ENCODE measurements at regions not wholly inside any gene's neighbourhood (a gene's known extent, or its start where the extent isn't known, plus 50 kb on each side); places are given as distances from the start of the nearest gene placed in this dataset.
"Not testable (repeated sequence)": the region's sequence is repeated elsewhere in the genome, so short reads cannot be mapped to it uniquely, and the experiment has no call there.

GRCh38 chr5:62218860-62219259, 87.1 kb upstream of the KIF2A start:
- not testable (repeated sequence) for DNase-seq (ENCODE audit: low read depth in 2 of 2)

- not testable (repeated sequence) for DNase-seq (ENCODE audit: low read depth in 2 of 2)
Observed at GRCh38 chr5:62221881-62222280, 84.1 kb upstream of the KIF2A start.

- DNase-seq (ENCODE audit: low read depth in 2 of 2) = not testable (repeated sequence)
Observed at GRCh38 chr5:62222305-62222704, 83.7 kb upstream of the KIF2A start.

- DNase-seq (ENCODE audit: low read depth in 2 of 2) = peak; percentile 53 to 59
Observed at GRCh38 chr5:62223312-62223670, 82.7 kb upstream of the KIF2A start.

- not testable (repeated sequence) for DNase-seq (ENCODE audit: low read depth in 2 of 2)
Observed at GRCh38 chr5:62224987-62225601, 80.9 kb upstream of the KIF2A start.

- DNase-seq (ENCODE audit: low read depth in 2 of 2) = not testable (repeated sequence)
Observed at GRCh38 chr5:62230876-62231388, 75.1 kb upstream of the KIF2A start.

- no peak for DNase-seq (ENCODE audit: low read depth in 2 of 2)
Observed at GRCh38 chr5:62231576-62231975, 74.4 kb upstream of the KIF2A start.

GRCh38 chr5:62232218-62232617, 73.8 kb upstream of the KIF2A start:
- DNase-seq (ENCODE audit: low read depth in 2 of 2) = not testable (repeated sequence)

- DNase-seq (ENCODE audit: low read depth in 2 of 2) = not testable (repeated sequence)
Observed at GRCh38 chr5:62233083-62234046, 72.6 kb upstream of the KIF2A start.

- DNase-seq (ENCODE audit: low read depth in 2 of 2) = peak in 1 of 2 donors; percentile 22
Observed at GRCh38 chr5:62236593-62236992, 69.4 kb upstream of the KIF2A start.

- DNase-seq (ENCODE audit: low read depth in 2 of 2) = not testable (repeated sequence)
Observed at GRCh38 chr5:62237944-62238343, 68.1 kb upstream of the KIF2A start.

GRCh38 chr5:62238584-62238983, 67.4 kb upstream of the KIF2A start:
- DNase-seq (ENCODE audit: low read depth in 2 of 2) = not testable (repeated sequence)

- DNase-seq (ENCODE audit: low read depth in 2 of 2) = not testable (repeated sequence)
Observed at GRCh38 chr5:62240494-62240893, 65.5 kb upstream of the KIF2A start.

GRCh38 chr5:62242000-62242399, 64.0 kb upstream of the KIF2A start:
- DNase-seq (ENCODE audit: low read depth in 2 of 2) = not testable (repeated sequence)

- not testable (repeated sequence) for DNase-seq (ENCODE audit: low read depth in 2 of 2)
Observed at GRCh38 chr5:62243046-62243445, 63.0 kb upstream of the KIF2A start.

GRCh38 chr5:62248192-62248591, 57.8 kb upstream of the KIF2A start:
- DNase-seq (ENCODE audit: low read depth in 2 of 2) = not testable (repeated sequence)

GRCh38 chr5:62250085-62250484, 55.9 kb upstream of the KIF2A start:
- DNase-seq (ENCODE audit: low read depth in 2 of 2) = not testable (repeated sequence)

- DNase-seq (ENCODE audit: low read depth in 2 of 2) = not testable (repeated sequence)
Observed at GRCh38 chr5:62250919-62251318, 55.1 kb upstream of the KIF2A start.

GRCh38 chr5:62252519-62252918, 53.5 kb upstream of the KIF2A start:
- not testable (repeated sequence) for DNase-seq (ENCODE audit: low read depth in 2 of 2)

- DNase-seq (ENCODE audit: low read depth in 2 of 2) = not testable (repeated sequence)
Observed at GRCh38 chr5:62255551-62255950, 50.5 kb upstream of the KIF2A start.

GRCh38 chr5:62256161-62257019, 49.6 kb upstream of the KIF2A start:
- DNase-seq (ENCODE audit: low read depth in 2 of 2) = no peak
